MM.1S (cell line): ENCODE measurements at regions not wholly inside any gene's neighbourhood (a gene's known extent, or its start where the extent isn't known, plus 50 kb on each side); places are given as distances from the start of the nearest gene placed in this dataset.

ENCODE experiments used
- DNase-seq: peaks from one replicate; pipeline ENCODE4 v3.0.0-alpha.2; 2015
- H2AFZ ChIP-seq: fragments of 300-600 bp; sonication (generic); 2 replicates; pipeline ENCODE4 v1.6.0; 2016; ENCODE audit warnings: antibody characterized with exemption, low read length
- H3F3A ChIP-seq: fragments of 300-600 bp; sonication (generic); 2 replicates; pipeline ENCODE4 v1.6.1; 2016; ENCODE audit warnings: mild to moderate bottlenecking, antibody characterized with exemption, low read length, moderate library complexity, mixed read lengths; ENCODE audit not compliant: insufficient read depth
- H3K27ac ChIP-seq: fragments of 300-600 bp; sonication (generic); 2 replicates; pipeline ENCODE4 v1.5.1; 2016; ENCODE audit warnings: mild to moderate bottlenecking, low read length
- H3K27me3 ChIP-seq: fragments of 300-600 bp; sonication (generic); replicated peaks from 2 replicates; pipeline ENCODE4 v1.6.0; 2016; ENCODE audit warnings: low read length; ENCODE audit not compliant: insufficient read depth
- H3K36me3 ChIP-seq: fragments of 300-600 bp; sonication (generic); replicated peaks from 2 replicates; pipeline ENCODE4 v1.6.1; 2016; ENCODE audit warnings: mild to moderate bottlenecking, low read length, mixed read lengths; ENCODE audit not compliant: insufficient read depth
- H3K4me1 ChIP-seq: fragments of 300-600 bp; sonication (generic); 2 replicates; pipeline ENCODE4 v1.6.1; 2016; ENCODE audit warnings: low read length, mixed read lengths
- H3K4me2 ChIP-seq: fragments of 300-600 bp; sonication (generic); 2 replicates; pipeline ENCODE4 v1.6.0; 2016; ENCODE audit warnings: low read depth, low read length
- H3K4me3 ChIP-seq: fragments of 300-600 bp; sonication (generic); 2 replicates; pipeline ENCODE4 v1.5.1; 2016; ENCODE audit warnings: low read length, mixed read lengths
- H3K79me2 ChIP-seq: fragments of 300-600 bp; sonication (generic); 2 replicates; pipeline ENCODE4 v1.6.1; 2016; ENCODE audit warnings: mixed run types, low read length, mixed read lengths
- H3K9ac ChIP-seq: fragments of 300-600 bp; sonication (generic); 2 replicates; pipeline ENCODE4 v1.6.1; 2016; ENCODE audit warnings: low read length, mixed read lengths
- H3K9me2 ChIP-seq: fragments of 300-600 bp; sonication (generic); replicated peaks from 2 replicates; pipeline ENCODE4 v1.6.1; 2016; ENCODE audit warnings: mild to moderate bottlenecking, low read length, mixed read lengths; ENCODE audit not compliant: insufficient read depth
- H3K9me3 ChIP-seq: fragments of 300-600 bp; sonication (generic); replicated peaks from 2 replicates; pipeline ENCODE4 v1.6.1; 2016; ENCODE audit warnings: mild to moderate bottlenecking, low read length, mixed read lengths; ENCODE audit not compliant: insufficient read depth
- H4K20me1 ChIP-seq: fragments of 300-600 bp; sonication (generic); 2 replicates; pipeline ENCODE4 v1.6.1; 2016; ENCODE audit warnings: mild to moderate bottlenecking, low read length, moderate library complexity, mixed read lengths; ENCODE audit not compliant: insufficient read depth
- CTCF ChIP-seq: fragments of 300-600 bp; sonication (generic); IDR thresholded peaks from 2 replicates; pipeline ENCODE4 v1.5.1; 2016; ENCODE audit warnings: antibody characterized with exemption, low read length, mixed read lengths
- EZH2 ChIP-seq: fragments of 300-600 bp; sonication (generic); optimal IDR thresholded peaks from 2 replicates; pipeline ENCODE3; 2017; ENCODE audit warnings: low read depth, mild to moderate bottlenecking, antibody characterized with exemption, low read length, mixed read lengths
- EZH2phosphoT487 ChIP-seq: fragments of 300-600 bp; sonication (generic); IDR thresholded peaks from 2 replicates; pipeline ENCODE4 v1.6.1; 2018; ENCODE audit warnings: antibody characterized with exemption, low read length

GRCh38 chr13:107347641-107348369, 779.9 kb upstream of the ARGLU1 start:
- Histone ChIP-seq H3K27ac (no peak overlapping the region), H3K4me2 (no peak overlapping the region), H3K36me3 (no peaks in the 10 kb centered on the region), H3K4me3 (no peak overlapping the region), H3K4me1 (no peaks in the 10 kb centered on the region), H3K9me2 (no peaks in the 10 kb centered on the region), H3K79me2 (no peaks in the 10 kb centered on the region), H4K20me1 (no peaks in the 10 kb centered on the region), H3K27me3 (no peaks in the 10 kb centered on the region), H2AFZ (no peak overlapping the region), H3K9ac (no peak overlapping the region), H3F3A (no peaks in the 10 kb centered on the region), H3K9me3 (no peaks in the 10 kb centered on the region)
- DNase-seq = no peak
- TF ChIP-seq EZH2phosphoT487 (no peak), EZH2 (no peak), CTCF (no peak)

- H3K4me1 ChIP-seq = no peaks in the 10 kb centered on the region
- no peaks in the 10 kb centered on the region for H3K9me2 ChIP-seq
- no peaks in the 10 kb centered on the region for H3K36me3 ChIP-seq
- H3K27me3 ChIP-seq = no peaks in the 10 kb centered on the region
- no peak overlapping the region for H3K9ac ChIP-seq
- H3K4me2 ChIP-seq = no peak overlapping the region
- H3K27ac ChIP-seq = no peak overlapping the region
- no peak overlapping the region for H2AFZ ChIP-seq
- DNase-seq = no peak
- H3K9me3 ChIP-seq = no peaks in the 10 kb centered on the region
- no peaks in the 10 kb centered on the region for H3F3A ChIP-seq
- H3K79me2 ChIP-seq = no peaks in the 10 kb centered on the region
- H3K4me3 ChIP-seq = no peak overlapping the region
- H4K20me1 ChIP-seq = no peaks in the 10 kb centered on the region
- TF ChIP-seq EZH2phosphoT487 = no peak
- TF ChIP-seq EZH2 = no peak
- no peak for TF ChIP-seq CTCF
Observed at GRCh38 chr13:107342747-107343146, 774.8 kb upstream of the ARGLU1 start.

DNA sequence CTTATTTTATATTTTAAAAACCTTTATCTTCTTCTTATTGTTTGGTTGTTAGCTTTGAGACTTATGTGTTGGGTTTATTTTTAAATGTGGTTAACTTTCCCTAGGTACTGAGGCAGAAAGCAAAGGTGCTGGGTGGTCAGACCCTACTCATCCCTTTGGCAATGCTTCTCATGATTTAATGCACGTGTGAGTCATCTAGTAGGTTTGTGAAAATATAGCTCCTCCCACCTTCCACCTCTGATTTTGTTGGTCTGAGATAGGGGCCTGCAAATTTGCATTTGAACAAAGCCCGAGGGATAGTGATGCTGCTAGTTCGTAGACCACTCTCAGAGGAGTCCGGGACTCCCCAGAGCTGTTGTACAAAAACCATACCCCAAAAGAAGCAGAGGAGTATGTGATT, 771.3 kb upstream of the ARGLU1 start:
- no peak for DNase-seq
- Histone ChIP-seq H3K4me3 (no peak overlapping the region), H3K4me2 (no peak overlapping the region)

More for the DNA sequence above, 771.3 kb upstream of the ARGLU1 start:
- no peaks in the 10 kb centered on the region for H3K27me3 ChIP-seq
- no peak overlapping the region for H3K27ac ChIP-seq
- H3K4me1 ChIP-seq = no peaks in the 10 kb centered on the region
- H3K9me3 ChIP-seq = no peaks in the 10 kb centered on the region
- H3K79me2 ChIP-seq = no peaks in the 10 kb centered on the region
- no peak for TF ChIP-seq CTCF
- TF ChIP-seq EZH2 = no peak
- TF ChIP-seq EZH2phosphoT487 = no peak
- H2AFZ ChIP-seq = no peak overlapping the region
- no peaks in the 10 kb centered on the region for H3K9me2 ChIP-seq
- no peaks in the 10 kb centered on the region for H3F3A ChIP-seq
- H4K20me1 ChIP-seq = no peaks in the 10 kb centered on the region
- H3K36me3 ChIP-seq = no peaks in the 10 kb centered on the region
- no peak overlapping the region for H3K9ac ChIP-seq
